ENCODE measurements at regions not wholly inside any gene's neighbourhood (a gene's known extent, or its start where the extent isn't known, plus 50 kb on each side); places are given as distances from the start of the nearest gene placed in this dataset.

GRCh38 chr4:180437601-180438000, 1805.6 kb upstream of the TENM3 start:
- intact Hi-C loops (cut with DNase I), result no loop called here
- ATAC-seq (no peak), DNase-seq (no peak)
- Histone ChIP-seq H3K9me3 (no peaks in the 10 kb centered on the region), H3K4me3 (no peak overlapping the region), H3K27me3 (no peaks in the 10 kb centered on the region), H3K36me3 (replicated peaks in 1 of 2; ENCODE audit: insufficient read depth in 1 of 2, low read depth in 2 of 2) (no peaks in the 10 kb centered on the region), H3K4me1 (no peaks in the 10 kb centered on the region), H3K27ac (no peak overlapping the region)
- WGBS, 2 donors, result 66 to 72% methylated on average over 5 of the region's 5 CpGs
- no peak for TF ChIP-seq POLR2A (IDR thresholded peaks at IDR 0.05)
- TF ChIP-seq, protein P1, sequence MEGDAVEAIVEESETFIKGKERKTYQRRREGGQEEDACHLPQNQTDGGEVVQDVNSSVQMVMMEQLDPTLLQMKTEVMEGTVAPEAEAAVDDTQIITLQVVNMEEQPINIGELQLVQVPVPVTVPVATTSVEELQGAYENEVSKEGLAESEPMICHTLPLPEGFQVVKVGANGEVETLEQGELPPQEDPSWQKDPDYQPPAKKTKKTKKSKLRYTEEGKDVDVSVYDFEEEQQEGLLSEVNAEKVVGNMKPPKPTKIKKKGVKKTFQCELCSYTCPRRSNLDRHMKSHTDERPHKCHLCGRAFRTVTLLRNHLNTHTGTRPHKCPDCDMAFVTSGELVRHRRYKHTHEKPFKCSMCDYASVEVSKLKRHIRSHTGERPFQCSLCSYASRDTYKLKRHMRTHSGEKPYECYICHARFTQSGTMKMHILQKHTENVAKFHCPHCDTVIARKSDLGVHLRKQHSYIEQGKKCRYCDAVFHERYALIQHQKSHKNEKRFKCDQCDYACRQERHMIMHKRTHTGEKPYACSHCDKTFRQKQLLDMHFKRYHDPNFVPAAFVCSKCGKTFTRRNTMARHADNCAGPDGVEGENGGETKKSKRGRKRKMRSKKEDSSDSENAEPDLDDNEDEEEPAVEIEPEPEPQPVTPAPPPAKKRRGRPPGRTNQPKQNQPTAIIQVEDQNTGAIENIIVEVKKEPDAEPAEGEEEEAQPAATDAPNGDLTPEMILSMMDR (IDR thresholded peaks at IDR 0.05), result no peak

DNA sequence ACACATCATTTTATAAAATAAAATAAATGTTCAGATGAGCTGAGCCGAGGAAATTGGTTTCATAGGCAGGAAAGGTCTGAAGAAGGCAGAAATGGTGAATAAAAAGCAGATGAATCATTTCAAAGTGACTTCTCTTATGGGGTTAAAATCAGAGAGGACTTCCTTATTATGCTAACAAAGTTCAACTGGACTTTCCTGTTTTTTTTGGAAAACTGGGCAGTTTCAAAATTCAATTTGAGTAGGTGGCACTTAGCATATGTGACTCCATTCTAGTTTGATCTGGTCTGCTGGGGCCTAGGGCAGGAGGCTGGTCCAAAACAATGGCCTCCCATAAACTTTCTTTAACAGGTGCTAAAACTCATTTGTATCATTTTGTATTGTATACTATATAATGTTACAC, 1794.9 kb upstream of the TENM3 start:
- Histone ChIP-seq H3K27ac (no peak overlapping the region), H3K36me3 (replicated peaks in 1 of 2; ENCODE audit: insufficient read depth in 1 of 2, low read depth in 2 of 2) (no peaks in the 10 kb centered on the region), H3K27me3 (no peaks in the 10 kb centered on the region), H3K4me3 (no peak overlapping the region), H3K4me1 (no peaks in the 10 kb centered on the region), H3K9me3 (no peaks in the 10 kb centered on the region)
- DNase-seq (no peak), ATAC-seq (no peak)
- intact Hi-C loops (cut with DNase I), result no loop called here
- 65 to 70% methylated on average over 1 of the region's 1 CpG for WGBS, 2 donors
- TF ChIP-seq POLR2A (IDR thresholded peaks at IDR 0.05), result no peak
- TF ChIP-seq, protein P1 (IDR thresholded peaks at IDR 0.05), result no peak

GRCh38 chr4:180449395-180449956, 1793.7 kb upstream of the TENM3 start:
- TF ChIP-seq POLR2A (IDR thresholded peaks at IDR 0.05), result no peak
- TF ChIP-seq, protein P1 (IDR thresholded peaks at IDR 0.05), result peak in 4 of 7 experiments; percentile 5 to 16 (median 12)
- intact Hi-C loops (cut with DNase I), result no loop called here
- no peaks in the 10 kb centered on the region for H3K9me3 ChIP-seq
- no peaks in the 10 kb centered on the region for H3K36me3 ChIP-seq (replicated peaks in 1 of 2; ENCODE audit: insufficient read depth in 1 of 2, low read depth in 2 of 2)
- DNase-seq (peak in 1 of 4 donors; percentile 16), ATAC-seq (no peak)
- no peak overlapping the region for H3K27ac ChIP-seq
- WGBS, 2 donors, result 23 to 25% methylated on average over 6 of the region's 6 CpGs
- no peaks in the 10 kb centered on the region for H3K27me3 ChIP-seq
- H3K4me3 ChIP-seq, result no peak overlapping the region
- H3K4me1 ChIP-seq, result no peaks in the 10 kb centered on the region

- Histone ChIP-seq H3K4me3 (no peak overlapping the region), H3K27ac (no peak overlapping the region), H3K4me1 (no peaks in the 10 kb centered on the region), H3K36me3 (replicated peaks in 1 of 2; ENCODE audit: insufficient read depth in 1 of 2, low read depth in 2 of 2) (no peaks in the 10 kb centered on the region), H3K27me3 (no peaks in the 10 kb centered on the region), H3K9me3 (no peaks in the 10 kb centered on the region)
- intact Hi-C loops (cut with DNase I), result no loop called here
- ATAC-seq (no peak), DNase-seq (no peak)
- 24 to 26% methylated on average over 3 of the region's 3 CpGs for WGBS, 2 donors
- no peak for TF ChIP-seq POLR2A (IDR thresholded peaks at IDR 0.05)
- TF ChIP-seq, protein P1 (IDR thresholded peaks at IDR 0.05), result no peak
Observed at GRCh38 chr4:180455226-180455625, 1788.0 kb upstream of the TENM3 start.

DNA sequence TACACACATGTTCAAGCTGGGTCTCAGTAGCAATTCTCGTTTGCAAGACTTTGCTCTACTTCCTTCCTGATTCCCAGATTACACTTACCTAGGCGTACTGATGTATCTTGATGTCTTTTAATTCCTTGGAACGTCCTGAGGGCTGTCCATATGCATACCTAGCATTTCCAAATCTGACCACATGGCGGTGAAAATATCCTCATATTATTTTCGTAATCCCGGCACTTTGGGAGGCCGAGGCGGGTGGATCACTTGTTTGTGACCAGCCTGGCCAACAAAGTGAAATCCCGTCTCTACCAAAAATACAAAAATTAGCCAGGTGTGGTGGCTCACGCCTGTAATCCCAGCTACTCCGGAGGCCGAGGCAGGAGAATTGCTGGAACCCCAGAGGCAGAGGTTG, 1786.3 kb upstream of the TENM3 start:
- intact Hi-C loops (cut with DNase I), result no loop called here
- no peaks in the 10 kb centered on the region for H3K9me3 ChIP-seq
- no peak overlapping the region for H3K4me3 ChIP-seq
- ATAC-seq (no peak), DNase-seq (no peak)
- WGBS, 2 donors, result 85 to 91% methylated on average over 12 of the region's 12 CpGs
- TF ChIP-seq POLR2A (IDR thresholded peaks at IDR 0.05), result no peak
- TF ChIP-seq, protein P1 (IDR thresholded peaks at IDR 0.05), result no peak
- no peaks in the 10 kb centered on the region for H3K4me1 ChIP-seq
- H3K27ac ChIP-seq, result no peak overlapping the region
- no peaks in the 10 kb centered on the region for H3K27me3 ChIP-seq
- no peaks in the 10 kb centered on the region for H3K36me3 ChIP-seq (replicated peaks in 1 of 2; ENCODE audit: insufficient read depth in 1 of 2, low read depth in 2 of 2)
